GM20000 (cell line): ENCODE measurements at regions not wholly inside any gene's neighbourhood (a gene's known extent, or its start where the extent isn't known, plus 50 kb on each side); places are given as distances from the start of the nearest gene placed in this dataset.

ENCODE experiments used
- DNase-seq: peaks from one replicate; pipeline ENCODE4 v3.0.0; 2012; ENCODE audit warnings: low spot score
- CTCF ChIP-seq: IDR thresholded peaks from 2 replicates; pipeline ENCODE4 v1.5.1; 2012; ENCODE audit warnings: mild to moderate bottlenecking, control low read depth; ENCODE audit errors: extremely low read depth, missing control alignments

- no peak for TF ChIP-seq CTCF
- DNase-seq: no peak
Observed at GRCh38 chr6:126110512-126111270, 124.4 kb downstream of the TRMT11 start.

GRCh38 chr6:126111327-126111726 lies 125.0 kb downstream of the TRMT11 start:
- no peak for DNase-seq
- TF ChIP-seq CTCF: no peak

- no peak for DNase-seq
- no peak for TF ChIP-seq CTCF
Observed at GRCh38 chr6:126112171-126112632, 125.9 kb downstream of the TRMT11 start.

GRCh38 chr6:126113261-126113660 lies 126.9 kb downstream of the TRMT11 start:
- no peak for DNase-seq
- TF ChIP-seq CTCF: no peak

- no peak for DNase-seq
- no peak for TF ChIP-seq CTCF
Observed at GRCh38 chr6:126117251-126117650, 130.9 kb downstream of the TRMT11 start.

GRCh38 chr6:126118058-126118755 lies 131.9 kb downstream of the TRMT11 start:
- no peak for DNase-seq
- no peak for TF ChIP-seq CTCF

- TF ChIP-seq CTCF: no peak
- no peak for DNase-seq
Observed at GRCh38 chr6:126118936-126119335, 132.6 kb downstream of the TRMT11 start.
